Hepatocyte (in vitro differentiated cells): ENCODE measurements at regions not wholly inside any gene's neighbourhood (a gene's known extent, or its start where the extent isn't known, plus 50 kb on each side); places are given as distances from the start of the nearest gene placed in this dataset.

Experiments used
- DNase-seq: peaks from one replicate; pipeline ENCODE4 v3.0.0-alpha.2; 2016; ENCODE audit warnings: low spot score
- H2AFZ ChIP-seq: fragments of 200-600 bp; sonication (generic); 2 replicates; pipeline ENCODE4 v1.6.0; 2016; ENCODE audit warnings: antibody characterized with exemption, mild to moderate bottlenecking
- H3K27ac ChIP-seq: fragments of 200-600 bp; sonication (generic); 2 replicates; pipeline ENCODE4 v1.5.1; 2016; ENCODE audit warnings: mild to moderate bottlenecking
- H3K27me3 ChIP-seq: fragments of 200-600 bp; sonication (generic); 2 replicates; pipeline ENCODE4 v1.6.1; 2016
- H3K36me3 ChIP-seq: fragments of 200-600 bp; sonication (generic); replicated peaks from 2 replicates; pipeline ENCODE4 v1.5.1; 2016; ENCODE audit warnings: low read depth; ENCODE audit not compliant: insufficient read depth
- H3K4me1 ChIP-seq: fragments of 200-600 bp; sonication (generic); 2 replicates; pipeline ENCODE4 v1.5.1; 2016; ENCODE audit warnings: mild to moderate bottlenecking, moderate library complexity; ENCODE audit not compliant: insufficient read depth
- H3K4me2 ChIP-seq: fragments of 200-600 bp; sonication (generic); 2 replicates; pipeline ENCODE4 v1.6.0; 2016
- H3K4me3 ChIP-seq: fragments of 200-600 bp; sonication (generic); 2 replicates; pipeline ENCODE4 v1.5.1; 2016; ENCODE audit warnings: mild to moderate bottlenecking
- H3K79me2 ChIP-seq: fragments of 200-600 bp; sonication (generic); 2 replicates; pipeline ENCODE4 v1.6.0; 2017; ENCODE audit warnings: mild to moderate bottlenecking
- H3K9me2 ChIP-seq: fragments of 200-600 bp; sonication (generic); replicated peaks from 2 replicates; pipeline ENCODE4 v1.6.0; 2017; ENCODE audit warnings: mild to moderate bottlenecking; ENCODE audit not compliant: insufficient read depth
- H3K9me3 ChIP-seq: fragments of 200-600 bp; sonication (generic); 2 replicates; pipeline ENCODE4 v1.5.1; 2016; ENCODE audit warnings: low read depth, mild to moderate bottlenecking
- H4K20me1 ChIP-seq: fragments of 200-600 bp; sonication (generic); 2 replicates; pipeline ENCODE4 v1.6.0; 2016; ENCODE audit warnings: mild to moderate bottlenecking; ENCODE audit not compliant: insufficient read depth, poor library complexity, severe bottlenecking
- EZH2 ChIP-seq: fragments of 200-600 bp; sonication (generic); IDR thresholded peaks from 2 replicates; pipeline ENCODE4 v1.6.1; 2016; ENCODE audit warnings: antibody characterized with exemption, mild to moderate bottlenecking, borderline replicate concordance
- EZH2phosphoT487 ChIP-seq: fragments of 200-600 bp; sonication (generic); IDR thresholded peaks from one replicate; pipeline ENCODE4 v1.6.1; 2018; ENCODE audit warnings: antibody characterized with exemption, mild to moderate bottlenecking, low read depth, moderate library complexity; ENCODE audit not compliant: unreplicated experiment, severe bottlenecking
- WGBS: methylation state at CpG from one replicate; pipeline ENCODE4 v1.1.6; 2016; ENCODE audit warnings: low lambda C conversion rate; ENCODE audit errors: missing lambda C conversion rate; 5-methylcytosine and 5-hydroxymethylcytosine counted together
- TF ChIP-seq, protein P1 (sequence below): fragments of 200-600 bp; sonication (generic); IDR thresholded peaks from 2 replicates; pipeline ENCODE4 v1.5.1; 2016; ENCODE audit warnings: antibody characterized with exemption, mild to moderate bottlenecking; ENCODE audit not compliant: poor library complexity

DNA sequence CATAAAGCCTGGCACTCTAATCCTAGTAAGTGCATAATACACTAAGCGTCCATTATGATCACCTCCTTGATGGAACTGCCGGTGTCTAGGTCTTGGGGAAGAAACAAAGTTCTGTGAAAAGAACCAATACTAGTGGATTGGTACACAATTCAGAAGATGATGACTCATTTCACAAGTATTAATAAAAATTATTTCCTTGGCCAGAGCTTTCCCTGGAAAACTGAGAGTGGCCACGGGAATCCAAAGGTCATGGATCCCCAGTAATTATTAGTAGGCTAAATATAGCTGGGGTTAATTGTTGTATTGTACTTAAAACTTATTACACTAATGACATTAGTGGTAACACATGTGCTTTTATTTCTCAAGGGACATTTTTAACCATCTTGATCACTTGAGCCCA is 808.0 kb upstream of the NR2F2 start:
- WGBS: 93% methylated on average over 3 of the region's 3 CpGs
- no peaks in the 10 kb centered on the region for H3K79me2 ChIP-seq
- no peak for TF ChIP-seq EZH2phosphoT487
- TF ChIP-seq, protein P1, sequence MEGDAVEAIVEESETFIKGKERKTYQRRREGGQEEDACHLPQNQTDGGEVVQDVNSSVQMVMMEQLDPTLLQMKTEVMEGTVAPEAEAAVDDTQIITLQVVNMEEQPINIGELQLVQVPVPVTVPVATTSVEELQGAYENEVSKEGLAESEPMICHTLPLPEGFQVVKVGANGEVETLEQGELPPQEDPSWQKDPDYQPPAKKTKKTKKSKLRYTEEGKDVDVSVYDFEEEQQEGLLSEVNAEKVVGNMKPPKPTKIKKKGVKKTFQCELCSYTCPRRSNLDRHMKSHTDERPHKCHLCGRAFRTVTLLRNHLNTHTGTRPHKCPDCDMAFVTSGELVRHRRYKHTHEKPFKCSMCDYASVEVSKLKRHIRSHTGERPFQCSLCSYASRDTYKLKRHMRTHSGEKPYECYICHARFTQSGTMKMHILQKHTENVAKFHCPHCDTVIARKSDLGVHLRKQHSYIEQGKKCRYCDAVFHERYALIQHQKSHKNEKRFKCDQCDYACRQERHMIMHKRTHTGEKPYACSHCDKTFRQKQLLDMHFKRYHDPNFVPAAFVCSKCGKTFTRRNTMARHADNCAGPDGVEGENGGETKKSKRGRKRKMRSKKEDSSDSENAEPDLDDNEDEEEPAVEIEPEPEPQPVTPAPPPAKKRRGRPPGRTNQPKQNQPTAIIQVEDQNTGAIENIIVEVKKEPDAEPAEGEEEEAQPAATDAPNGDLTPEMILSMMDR: no peak
- TF ChIP-seq EZH2: no peak
- H4K20me1 ChIP-seq: no peaks in the 10 kb centered on the region
- DNase-seq: no peak
- no peaks in the 10 kb centered on the region for H3K4me1 ChIP-seq
- no peaks in the 10 kb centered on the region for H3K9me2 ChIP-seq
- no peaks in the 10 kb centered on the region for H3K27me3 ChIP-seq
- H3K27ac ChIP-seq: no peak overlapping the region
- no peak overlapping the region for H3K4me3 ChIP-seq
- no peak overlapping the region for H3K4me2 ChIP-seq
- H2AFZ ChIP-seq: no peak overlapping the region
- H3K9me3 ChIP-seq: no peaks in the 10 kb centered on the region
- H3K36me3 ChIP-seq: no peaks in the 10 kb centered on the region

DNA sequence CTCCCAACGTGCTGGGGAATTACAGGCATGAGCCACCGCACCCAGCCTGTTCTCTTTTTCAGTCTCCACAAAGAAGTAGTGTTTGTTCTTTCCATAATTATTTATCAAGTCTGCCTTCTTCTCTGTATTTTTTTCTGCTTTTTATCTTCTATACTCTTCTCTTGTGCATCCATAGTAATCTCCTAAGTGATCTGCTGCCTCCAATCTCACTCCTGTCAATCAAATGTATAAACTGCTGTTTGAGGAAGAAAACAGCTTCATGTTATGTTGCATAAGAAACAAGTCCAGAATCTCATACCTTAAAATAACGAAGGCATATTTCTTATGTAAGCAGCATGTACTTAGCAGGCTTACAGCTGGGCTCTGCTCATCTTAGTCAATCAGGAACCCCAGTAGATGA is 801.6 kb upstream of the NR2F2 start:
- Histone ChIP-seq H3K36me3 (no peaks in the 10 kb centered on the region), H3K4me2 (no peak overlapping the region), H3K27me3 (no peaks in the 10 kb centered on the region), H3K27ac (no peak overlapping the region), H3K4me3 (no peak overlapping the region), H3K79me2 (no peaks in the 10 kb centered on the region), H3K9me3 (no peaks in the 10 kb centered on the region), H3K4me1 (no peaks in the 10 kb centered on the region), H4K20me1 (no peaks in the 10 kb centered on the region), H3K9me2 (no peaks in the 10 kb centered on the region), H2AFZ (no peak overlapping the region)
- TF ChIP-seq EZH2phosphoT487: no peak
- TF ChIP-seq EZH2: no peak
- TF ChIP-seq, protein P1: no peak
- 94% methylated on average over 3 of the region's 3 CpGs for WGBS
- no peak for DNase-seq

DNA sequence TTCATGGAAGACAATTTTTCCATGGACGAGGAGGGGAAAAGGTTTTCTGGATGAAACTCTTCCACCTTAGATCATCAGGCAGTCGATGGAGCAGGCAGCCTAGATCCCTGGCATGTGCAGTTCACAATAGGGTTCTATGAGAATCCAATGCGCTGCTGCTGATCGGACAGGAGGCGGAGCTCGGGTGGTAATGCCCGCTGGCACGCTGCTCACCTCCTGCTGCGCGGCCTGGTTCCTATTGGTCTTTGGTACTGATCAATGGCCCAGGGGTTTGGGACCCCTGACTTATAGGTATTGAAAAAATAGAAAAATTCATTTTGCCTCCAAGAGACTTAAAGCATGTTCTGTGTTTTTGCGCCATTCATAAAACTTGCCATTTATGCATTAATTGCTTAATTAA is 793.9 kb upstream of the NR2F2 start:
- no peak overlapping the region for H2AFZ ChIP-seq
- H3K9me3 ChIP-seq: no peaks in the 10 kb centered on the region
- no peak for DNase-seq
- H3K4me2 ChIP-seq: no peak overlapping the region
- WGBS: 99% methylated on average over 11 of the region's 11 CpGs
- H3K36me3 ChIP-seq: no peaks in the 10 kb centered on the region
- no peak overlapping the region for H3K4me3 ChIP-seq
- no peak for TF ChIP-seq EZH2
- TF ChIP-seq EZH2phosphoT487: no peak
- TF ChIP-seq, protein P1: no peak
- no peaks in the 10 kb centered on the region for H3K27me3 ChIP-seq
- H4K20me1 ChIP-seq: no peaks in the 10 kb centered on the region
- H3K9me2 ChIP-seq: no peaks in the 10 kb centered on the region
- H3K79me2 ChIP-seq: no peaks in the 10 kb centered on the region
- H3K27ac ChIP-seq: no peak overlapping the region
- H3K4me1 ChIP-seq: no peaks in the 10 kb centered on the region

DNA sequence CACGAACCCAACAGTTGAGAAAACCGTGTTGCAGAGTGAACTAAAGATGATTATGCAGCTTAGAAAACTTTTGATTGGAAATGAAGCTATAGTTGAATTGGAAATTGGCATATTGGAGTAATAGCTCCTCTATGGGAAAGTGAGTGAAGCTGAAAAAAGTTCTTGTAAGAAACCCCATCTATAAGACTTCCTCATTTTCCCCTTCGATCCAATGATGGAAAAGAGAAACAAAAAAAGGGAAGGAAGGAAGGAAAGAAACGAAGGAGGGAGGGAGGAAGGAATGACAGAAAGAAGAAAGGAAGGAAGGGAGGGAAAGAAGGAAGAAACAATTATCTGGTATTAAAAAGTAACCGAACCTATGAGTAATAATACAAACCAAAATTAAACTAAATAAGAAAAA is 791.8 kb upstream of the NR2F2 start:
- H3K9me2 ChIP-seq: no peaks in the 10 kb centered on the region
- DNase-seq: no peak
- 91% methylated on average over 5 of the region's 5 CpGs for WGBS
- no peaks in the 10 kb centered on the region for H4K20me1 ChIP-seq
- H3K36me3 ChIP-seq: no peaks in the 10 kb centered on the region
- no peak overlapping the region for H3K4me2 ChIP-seq
- no peaks in the 10 kb centered on the region for H3K4me1 ChIP-seq
- no peaks in the 10 kb centered on the region for H3K27me3 ChIP-seq
- no peak overlapping the region for H3K4me3 ChIP-seq
- H3K27ac ChIP-seq: no peak overlapping the region
- H3K79me2 ChIP-seq: no peaks in the 10 kb centered on the region
- no peaks in the 10 kb centered on the region for H3K9me3 ChIP-seq
- TF ChIP-seq, protein P1: no peak
- TF ChIP-seq EZH2phosphoT487 (no peak), EZH2 (no peak)
- no peak overlapping the region for H2AFZ ChIP-seq
